GM12878 (cell line): ENCODE measurements at regions not wholly inside any gene's neighbourhood (a gene's known extent, or its start where the extent isn't known, plus 50 kb on each side); places are given as distances from the start of the nearest gene placed in this dataset.

Experiments
- ATAC-seq: fragments of 200-7000 bp; cut with Tn5 transposase; 3 replicates; pipeline ENCODE4 v1.9.1; 2020; ENCODE audit warnings: mild to moderate bottlenecking, moderate library complexity
- BruUV-seq: library from RNA; stranded (reverse); fragments of 400-500 nt; replicated peaks from 2 replicates; lab custom pipeline; 2021; lab: Mats Ljungman, UMichigan
- CTCF ChIA-PET: fragments of 300-600 bp; sonication (Branson Sonifier 250); formaldehyde crosslinking; extraction: SDS; loops from one replicate; lab custom pipeline; 2021; ENCODE audit warnings: inconsistent platforms; lab: Yijun Ruan, JAX
- POLR2A ChIA-PET: fragments of 350-600 bp; formaldehyde crosslinking; extraction: SDS; loops from one replicate; lab custom pipeline; 2021; ENCODE audit warnings: inconsistent platforms; lab: Charles Lee
- RAD21 ChIA-PET: fragments of 300-600 bp; sonication (Branson Sonifier 250); formaldehyde crosslinking; loops from one replicate; lab custom pipeline; 2023; ENCODE audit warnings: antibody characterized with exemption; ENCODE audit not compliant: unreplicated experiment; lab: Charles Lee
- SMC1A ChIA-PET: fragments of 300-600 bp; sonication (Branson Sonifier 250); formaldehyde crosslinking; loops from one replicate; lab custom pipeline; 2023; ENCODE audit not compliant: unreplicated experiment, uncharacterized antibody; lab: Charles Lee
- DNase-seq: peaks from one replicate; pipeline ENCODE4 v3.0.0-alpha.2; 2011; ENCODE audit warnings: low read depth, low spot score
- FAIRE-seq: peaks from 3 replicates; lab custom pipeline; 2011; peaks lifted over from hg19 to GRCh38; lab: Jason Lieb, UNC
- H2AFZ ChIP-seq: 2 replicates; pipeline ENCODE4 v1.6.0; 2011; ENCODE audit warnings: low read depth, low read length, control low read depth; ENCODE audit not compliant: control insufficient read depth
- H3K27ac ChIP-seq: 2 replicates; pipeline ENCODE4 v1.5.1; 2011; ENCODE audit warnings: control low read depth; ENCODE audit not compliant: control insufficient read depth, insufficient read depth
- H3K27me3 ChIP-seq, 2 experiments: replicated peaks in 1 of 2; 2 replicates each; pipeline versions ENCODE4 v1.6.0 to v1.6.1; 2011; ENCODE audit warnings: low read length in 1 of 2; ENCODE audit not compliant: control insufficient read depth in 2 of 2, insufficient read depth in 2 of 2
- H3K36me3 ChIP-seq, 2 experiments: 2 replicates each; pipeline ENCODE4 v1.5.1; 2011; ENCODE audit warnings: low read length in 1 of 2; ENCODE audit not compliant: control insufficient read depth in 2 of 2, insufficient read depth in 2 of 2
- H3K4me1 ChIP-seq: 2 replicates; pipeline ENCODE4 v1.6.1; 2011; ENCODE audit warnings: mild to moderate bottlenecking, low read length, moderate library complexity, mixed read lengths; ENCODE audit not compliant: control insufficient read depth, insufficient read depth
- H3K4me2 ChIP-seq: 2 replicates; pipeline ENCODE4 v1.6.0; 2011; ENCODE audit warnings: control low read depth; ENCODE audit not compliant: control insufficient read depth, insufficient read depth
- H3K4me3 ChIP-seq: fragments of 200-600 bp; sonication (generic); 2 replicates; pipeline ENCODE4 v1.5.1; 2016
- H3K79me2 ChIP-seq: 2 replicates; pipeline ENCODE4 v1.6.0; 2011; ENCODE audit warnings: low read length; ENCODE audit not compliant: control insufficient read depth, insufficient read depth
- H3K9ac ChIP-seq: 2 replicates; pipeline ENCODE4 v1.8.0; 2011; ENCODE audit warnings: low read length, control low read depth, mixed read lengths; ENCODE audit not compliant: control insufficient read depth, insufficient read depth
- H3K9me3 ChIP-seq: replicated peaks from 3 replicates; pipeline ENCODE4 v1.5.1; 2011; ENCODE audit warnings: mild to moderate bottlenecking, low read length; ENCODE audit not compliant: control insufficient read depth, insufficient read depth
- H4K20me1 ChIP-seq: 2 replicates; pipeline ENCODE4 v1.6.0; 2011; ENCODE audit not compliant: control insufficient read depth, insufficient read depth
- ATF7 ChIP-seq: fragments of 450-650 bp; IDR thresholded peaks from 2 replicates; pipeline ENCODE4 v1.6.1; 2016; ENCODE audit warnings: low read depth, mild to moderate bottlenecking
- BRCA1 ChIP-seq: IDR thresholded peaks from 2 replicates; pipeline ENCODE4 v1.6.1; 2011; ENCODE audit warnings: low read depth, low read length, improper control_type of control experiment
- CBX3 ChIP-seq: fragments of 200-600 bp; sonication (generic); IDR thresholded peaks from 2 replicates; pipeline ENCODE4 v1.6.1; 2016; ENCODE audit warnings: low read depth, borderline replicate concordance
- EED ChIP-seq: sonication (generic); IDR thresholded peaks from 2 replicates; pipeline ENCODE4 v1.6.1; 2016; ENCODE audit warnings: antibody characterized with exemption, low read depth
- HDAC2 ChIP-seq: fragments of 200-600 bp; sonication (generic); IDR thresholded peaks from 2 replicates; pipeline ENCODE4 v1.6.1; 2017
- IKZF1 ChIP-seq: fragments of 450-650 bp; conservative IDR thresholded peaks from 2 replicates; pipeline ENCODE4 v1.6.1; 2017; ENCODE audit warnings: antibody characterized with exemption, mild to moderate bottlenecking
- LARP7 ChIP-seq: fragments of 450-650 bp; IDR thresholded peaks from 2 replicates; pipeline ENCODE4 v1.6.1; 2017; ENCODE audit warnings: mild to moderate bottlenecking
- MEF2B ChIP-seq: fragments of 450-650 bp; IDR thresholded peaks from 2 replicates; pipeline ENCODE4 v1.6.1; 2018; ENCODE audit warnings: mild to moderate bottlenecking, moderate library complexity; ENCODE audit not compliant: partially characterized antibody, poor library complexity, severe bottlenecking
- MTA2 ChIP-seq: fragments of 450-650 bp; IDR thresholded peaks from 2 replicates; pipeline ENCODE4 v1.6.1; 2016; ENCODE audit warnings: low read depth, mild to moderate bottlenecking, moderate library complexity
- NFYB ChIP-seq: IDR thresholded peaks from 2 replicates; pipeline ENCODE4 v1.6.1; 2011; ENCODE audit warnings: low read depth, mild to moderate bottlenecking, low read length, improper control_type of control experiment, moderate library complexity; ENCODE audit not compliant: insufficient read depth
- PAX8 ChIP-seq: fragments of 450-650 bp; IDR thresholded peaks from 2 replicates; pipeline ENCODE4 v1.6.1; 2017; ENCODE audit warnings: mild to moderate bottlenecking, moderate library complexity
- SREBF2 ChIP-seq: IDR thresholded peaks from 2 replicates; pipeline ENCODE4 v1.6.1; 2012; ENCODE audit warnings: mild to moderate bottlenecking, low read length
- TCF3 ChIP-seq: IDR thresholded peaks from 2 replicates; pipeline ENCODE4 v1.6.1; 2012; ENCODE audit warnings: low read depth, mild to moderate bottlenecking, low read length, borderline replicate concordance; ENCODE audit not compliant: insufficient read depth
- WGBS: methylation state at CpG from one replicate; pipeline ENCODE4 v1.1.6; 2016; ENCODE audit warnings: low lambda C conversion rate; ENCODE audit not compliant: insufficient replicate concordance, insufficient coverage; ENCODE audit errors: missing lambda C conversion rate; 5-methylcytosine and 5-hydroxymethylcytosine counted together
- in situ Hi-C: fragments of 300-500 bp; cut with MboI; formaldehyde crosslinking; loops from 9 replicates; pipeline ENCODE4 v1.14.3; 2018; ENCODE audit warnings: mixed read lengths
- intact Hi-C: fragments of 100-400 bp; cut with micrococcal nuclease; formaldehyde crosslinking; loops from one replicate; pipeline ENCODE4 v1.14.2; 2022; ENCODE audit not compliant: unreplicated experiment
- TF ChIP-seq, protein P1 (sequence below): fragments of 450-650 bp; IDR thresholded peaks from 2 replicates; pipeline ENCODE4 v1.6.1; 2017; ENCODE audit warnings: low read depth, mild to moderate bottlenecking, moderate library complexity
- TF ChIP-seq, protein P2 (sequence below): fragments of 450-650 bp; IDR thresholded peaks from 2 replicates; pipeline ENCODE4 v1.6.1; 2014; ENCODE audit warnings: mild to moderate bottlenecking
- TF ChIP-seq, protein P3 (sequence below): fragments of 450-650 bp; formaldehyde crosslinking; IDR thresholded peaks from 2 replicates; pipeline ENCODE4 v1.4.0; 2020; ENCODE audit warnings: mild to moderate bottlenecking, moderate library complexity

DNA sequence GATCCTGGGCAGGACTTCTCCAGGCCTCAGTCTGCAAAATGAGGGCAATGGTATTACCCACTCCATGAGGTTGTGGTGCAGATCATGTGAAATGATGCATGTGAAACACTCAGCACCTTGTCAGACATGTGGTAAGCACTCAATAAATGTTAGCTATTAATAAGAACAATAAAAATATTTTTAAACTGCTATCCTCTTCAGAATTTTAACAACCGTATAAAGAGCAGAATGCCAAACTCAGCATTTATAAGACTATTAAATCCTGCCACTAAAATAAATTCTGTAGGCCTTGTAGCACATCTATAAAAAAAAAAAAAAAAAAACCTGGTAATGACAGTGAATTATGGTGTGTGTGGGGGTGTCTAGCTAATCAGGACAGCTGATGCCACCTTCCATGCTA, 213.9 kb upstream of the UMPS start:
- ATAC-seq (no peak), DNase-seq (no peak), FAIRE-seq (no peak)
- no peak for TF ChIP-seq SREBF2
- no peak for TF ChIP-seq NFYB
- no peak for TF ChIP-seq ATF7
- no peak for TF ChIP-seq BRCA1
- TF ChIP-seq, protein P1, sequence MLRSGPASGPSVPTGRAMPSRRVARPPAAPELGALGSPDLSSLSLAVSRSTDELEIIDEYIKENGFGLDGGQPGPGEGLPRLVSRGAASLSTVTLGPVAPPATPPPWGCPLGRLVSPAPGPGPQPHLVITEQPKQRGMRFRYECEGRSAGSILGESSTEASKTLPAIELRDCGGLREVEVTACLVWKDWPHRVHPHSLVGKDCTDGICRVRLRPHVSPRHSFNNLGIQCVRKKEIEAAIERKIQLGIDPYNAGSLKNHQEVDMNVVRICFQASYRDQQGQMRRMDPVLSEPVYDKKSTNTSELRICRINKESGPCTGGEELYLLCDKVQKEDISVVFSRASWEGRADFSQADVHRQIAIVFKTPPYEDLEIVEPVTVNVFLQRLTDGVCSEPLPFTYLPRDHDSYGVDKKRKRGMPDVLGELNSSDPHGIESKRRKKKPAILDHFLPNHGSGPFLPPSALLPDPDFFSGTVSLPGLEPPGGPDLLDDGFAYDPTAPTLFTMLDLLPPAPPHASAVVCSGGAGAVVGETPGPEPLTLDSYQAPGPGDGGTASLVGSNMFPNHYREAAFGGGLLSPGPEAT: no peak
- TF ChIP-seq PAX8: no peak
- no peak for TF ChIP-seq LARP7
- TF ChIP-seq MTA2: no peak
- TF ChIP-seq HDAC2: no peak
- no peak for TF ChIP-seq IKZF1
- no peak for TF ChIP-seq EED
- TF ChIP-seq MEF2B: no peak
- no peak for TF ChIP-seq CBX3
- TF ChIP-seq, protein P2, sequence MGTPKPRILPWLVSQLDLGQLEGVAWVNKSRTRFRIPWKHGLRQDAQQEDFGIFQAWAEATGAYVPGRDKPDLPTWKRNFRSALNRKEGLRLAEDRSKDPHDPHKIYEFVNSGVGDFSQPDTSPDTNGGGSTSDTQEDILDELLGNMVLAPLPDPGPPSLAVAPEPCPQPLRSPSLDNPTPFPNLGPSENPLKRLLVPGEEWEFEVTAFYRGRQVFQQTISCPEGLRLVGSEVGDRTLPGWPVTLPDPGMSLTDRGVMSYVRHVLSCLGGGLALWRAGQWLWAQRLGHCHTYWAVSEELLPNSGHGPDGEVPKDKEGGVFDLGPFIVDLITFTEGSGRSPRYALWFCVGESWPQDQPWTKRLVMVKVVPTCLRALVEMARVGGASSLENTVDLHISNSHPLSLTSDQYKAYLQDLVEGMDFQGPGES: no peak
- no peak for TF ChIP-seq TCF3
- TF ChIP-seq, protein P3, sequence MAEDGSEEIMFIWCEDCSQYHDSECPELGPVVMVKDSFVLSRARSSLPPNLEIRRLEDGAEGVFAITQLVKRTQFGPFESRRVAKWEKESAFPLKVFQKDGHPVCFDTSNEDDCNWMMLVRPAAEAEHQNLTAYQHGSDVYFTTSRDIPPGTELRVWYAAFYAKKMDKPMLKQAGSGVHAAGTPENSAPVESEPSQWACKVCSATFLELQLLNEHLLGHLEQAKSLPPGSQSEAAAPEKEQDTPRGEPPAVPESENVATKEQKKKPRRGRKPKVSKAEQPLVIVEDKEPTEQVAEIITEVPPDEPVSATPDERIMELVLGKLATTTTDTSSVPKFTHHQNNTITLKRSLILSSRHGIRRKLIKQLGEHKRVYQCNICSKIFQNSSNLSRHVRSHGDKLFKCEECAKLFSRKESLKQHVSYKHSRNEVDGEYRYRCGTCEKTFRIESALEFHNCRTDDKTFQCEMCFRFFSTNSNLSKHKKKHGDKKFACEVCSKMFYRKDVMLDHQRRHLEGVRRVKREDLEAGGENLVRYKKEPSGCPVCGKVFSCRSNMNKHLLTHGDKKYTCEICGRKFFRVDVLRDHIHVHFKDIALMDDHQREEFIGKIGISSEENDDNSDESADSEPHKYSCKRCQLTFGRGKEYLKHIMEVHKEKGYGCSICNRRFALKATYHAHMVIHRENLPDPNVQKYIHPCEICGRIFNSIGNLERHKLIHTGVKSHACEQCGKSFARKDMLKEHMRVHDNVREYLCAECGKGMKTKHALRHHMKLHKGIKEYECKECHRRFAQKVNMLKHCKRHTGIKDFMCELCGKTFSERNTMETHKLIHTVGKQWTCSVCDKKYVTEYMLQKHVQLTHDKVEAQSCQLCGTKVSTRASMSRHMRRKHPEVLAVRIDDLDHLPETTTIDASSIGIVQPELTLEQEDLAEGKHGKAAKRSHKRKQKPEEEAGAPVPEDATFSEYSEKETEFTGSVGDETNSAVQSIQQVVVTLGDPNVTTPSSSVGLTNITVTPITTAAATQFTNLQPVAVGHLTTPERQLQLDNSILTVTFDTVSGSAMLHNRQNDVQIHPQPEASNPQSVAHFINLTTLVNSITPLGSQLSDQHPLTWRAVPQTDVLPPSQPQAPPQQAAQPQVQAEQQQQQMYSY (CRISPR knock-in tag): no peak
- Histone ChIP-seq H2AFZ (no peak overlapping the region), H3K27ac (no peak overlapping the region), H3K36me3 (no peaks in the 10 kb centered on the region), H3K9me3 (no peaks in the 10 kb centered on the region), H3K79me2 (no peaks in the 10 kb centered on the region), H3K4me3 (no peak overlapping the region), H3K27me3 (peaks cover under 1 to 3% of the 10 kb centered on the region in 2 experiments; a peak in 2 of 4 replicates), H3K9ac (no peak overlapping the region), H3K4me1 (no peaks in the 10 kb centered on the region), H4K20me1 (no peaks in the 10 kb centered on the region), H3K4me2 (no peak overlapping the region)
- RAD21 ChIA-PET: no interaction called here
- POLR2A ChIA-PET: interaction anchor here (0.6 kb wide), 1 partner anchor 144 kb away, joined by 4 read pairs; no protein-coding TSS in a partner anchor
- CTCF ChIA-PET: interaction anchor here (0.6 to 2.3 kb wide), 2 partner anchors 32 to 458 kb away, joined by 3 to 7 read pairs; no protein-coding TSS in a partner anchor
- in situ Hi-C loops (no loop called here), intact Hi-C loops (no loop called here)
- SMC1A ChIA-PET: interaction anchor here (0.8 kb wide), 1 partner anchor 16 kb away, joined by 3 read pairs; no protein-coding TSS in a partner anchor
- WGBS: 5% methylated on average over 1 of the region's 1 CpG
- no TSS peak for BruUV-seq
